ENCODE measurements at regions not wholly inside any gene's neighbourhood (a gene's known extent, or its start where the extent isn't known, plus 50 kb on each side); places are given as distances from the start of the nearest gene placed in this dataset.
"Not testable (repeated sequence)": the region's sequence is repeated elsewhere in the genome, so short reads cannot be mapped to it uniquely, and the experiment has no call there.

DNA sequence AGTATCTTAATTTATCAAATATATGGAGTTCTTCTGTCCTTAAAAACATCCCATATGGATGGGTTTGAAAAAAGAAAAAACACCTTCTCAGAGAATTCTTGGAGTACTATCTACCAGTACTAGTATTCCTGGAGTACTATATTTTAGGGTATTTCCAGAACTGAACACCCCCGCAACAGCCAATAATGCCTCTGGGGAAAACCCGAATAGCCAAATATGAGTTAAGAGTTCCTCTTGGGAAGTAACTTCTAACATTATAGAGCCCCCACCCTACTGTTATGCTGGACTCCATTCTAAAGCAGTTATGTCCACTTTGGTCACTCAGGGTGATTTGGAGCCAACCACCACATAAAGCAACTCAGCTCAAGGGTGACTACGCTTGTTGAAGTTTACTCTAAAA lies 115.0 kb upstream of the RASGEF1B start:
- Mint-ChIP-seq H3K4me1 (ENCODE audit: low read depth) (no peaks in the 10 kb centered on the region), H3K9me3 (ENCODE audit: low read depth) (no peaks in the 10 kb centered on the region), H3K27ac (no peak overlapping the region), H3K27me3 (no peaks in the 10 kb centered on the region), H3K36me3 (ENCODE audit: insufficient read depth) (no peaks in the 10 kb centered on the region), H3K4me3 (ENCODE audit: low read depth) (no peak overlapping the region)
- TF ChIP-seq, protein P1, sequence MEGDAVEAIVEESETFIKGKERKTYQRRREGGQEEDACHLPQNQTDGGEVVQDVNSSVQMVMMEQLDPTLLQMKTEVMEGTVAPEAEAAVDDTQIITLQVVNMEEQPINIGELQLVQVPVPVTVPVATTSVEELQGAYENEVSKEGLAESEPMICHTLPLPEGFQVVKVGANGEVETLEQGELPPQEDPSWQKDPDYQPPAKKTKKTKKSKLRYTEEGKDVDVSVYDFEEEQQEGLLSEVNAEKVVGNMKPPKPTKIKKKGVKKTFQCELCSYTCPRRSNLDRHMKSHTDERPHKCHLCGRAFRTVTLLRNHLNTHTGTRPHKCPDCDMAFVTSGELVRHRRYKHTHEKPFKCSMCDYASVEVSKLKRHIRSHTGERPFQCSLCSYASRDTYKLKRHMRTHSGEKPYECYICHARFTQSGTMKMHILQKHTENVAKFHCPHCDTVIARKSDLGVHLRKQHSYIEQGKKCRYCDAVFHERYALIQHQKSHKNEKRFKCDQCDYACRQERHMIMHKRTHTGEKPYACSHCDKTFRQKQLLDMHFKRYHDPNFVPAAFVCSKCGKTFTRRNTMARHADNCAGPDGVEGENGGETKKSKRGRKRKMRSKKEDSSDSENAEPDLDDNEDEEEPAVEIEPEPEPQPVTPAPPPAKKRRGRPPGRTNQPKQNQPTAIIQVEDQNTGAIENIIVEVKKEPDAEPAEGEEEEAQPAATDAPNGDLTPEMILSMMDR (IDR thresholded peaks at IDR 0.05; ENCODE audit: unreplicated experiment), result no peak
- no peak for DNase-seq (ENCODE audit: low spot score, unreplicated experiment)

DNA sequence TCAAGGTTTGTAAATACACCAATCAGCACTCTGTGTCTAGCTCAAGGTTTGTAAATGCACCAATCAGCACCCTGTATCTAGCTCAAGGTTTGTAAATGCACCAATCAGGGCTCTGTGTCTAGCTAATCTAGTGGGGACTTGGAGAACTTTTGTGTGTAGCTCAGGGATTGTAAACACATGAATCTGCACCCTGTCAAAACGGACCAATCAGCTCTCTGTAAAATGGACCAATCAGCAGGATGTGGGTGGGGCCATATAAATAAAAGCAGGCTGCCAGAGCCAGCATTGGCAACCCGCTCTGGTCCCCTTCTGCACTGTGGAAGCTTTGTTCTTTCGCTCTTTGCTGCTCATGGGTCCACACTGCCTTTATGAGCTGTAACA lies 109.3 kb upstream of the RASGEF1B start:
- not testable (repeated sequence) for H3K36me3 Mint-ChIP-seq (ENCODE audit: insufficient read depth)

DNA sequence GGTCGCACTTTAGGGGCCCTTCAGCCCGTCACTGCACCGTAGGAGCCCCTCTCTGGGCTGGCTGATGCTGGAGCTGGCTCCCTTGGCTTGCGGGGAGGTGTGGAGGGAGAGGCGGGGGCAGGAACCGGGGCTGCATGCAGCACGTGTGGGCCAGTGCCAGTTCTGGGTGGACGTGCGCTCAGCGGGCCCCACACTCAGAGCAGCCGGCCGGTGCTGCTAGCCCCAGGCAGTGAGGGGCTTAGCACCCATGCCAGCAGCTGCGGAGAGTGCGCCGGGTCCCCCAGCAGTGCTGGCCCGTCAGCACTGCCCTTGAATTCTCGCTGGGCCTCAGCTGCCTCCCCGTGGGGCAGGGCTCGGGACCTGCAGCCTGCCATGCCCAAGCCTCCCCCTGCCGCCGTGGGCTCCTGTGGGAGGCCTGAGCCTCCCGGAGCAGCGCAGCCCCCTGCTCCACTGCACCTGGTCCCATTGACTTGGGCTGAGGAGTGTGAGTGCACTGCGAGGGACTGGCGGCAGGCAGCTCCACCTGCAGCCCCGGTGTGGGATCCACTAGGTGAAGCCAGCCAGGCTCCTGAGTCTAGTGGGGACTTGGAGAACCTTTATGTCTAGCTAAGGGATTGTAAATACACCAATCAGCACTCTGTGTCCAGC lies 108.8 kb upstream of the RASGEF1B start:
- Mint-ChIP-seq H3K4me1 (ENCODE audit: low read depth) (no peaks in the 10 kb centered on the region), H3K9me3 (ENCODE audit: low read depth) (peaks cover 3% of the 10 kb centered on the region), H3K27ac (no peak overlapping the region), H3K27me3 (no peaks in the 10 kb centered on the region), H3K4me3 (ENCODE audit: low read depth) (no peak overlapping the region), H3K36me3 (ENCODE audit: insufficient read depth) (no peaks in the 10 kb centered on the region)
- no peak for DNase-seq (ENCODE audit: low spot score, unreplicated experiment)
- TF ChIP-seq, protein P1 (IDR thresholded peaks at IDR 0.05; ENCODE audit: unreplicated experiment), result no peak

More for the DNA sequence above, 109.3 kb upstream of the RASGEF1B start:
- H3K4me1 Mint-ChIP-seq (ENCODE audit: low read depth); H3K4me3 Mint-ChIP-seq (ENCODE audit: low read depth); H3K9me3 Mint-ChIP-seq (ENCODE audit: low read depth); H3K27me3 Mint-ChIP-seq; DNase-seq (ENCODE audit: low spot score, unreplicated experiment); H3K27ac Mint-ChIP-seq: not testable (repeated sequence)

DNA sequence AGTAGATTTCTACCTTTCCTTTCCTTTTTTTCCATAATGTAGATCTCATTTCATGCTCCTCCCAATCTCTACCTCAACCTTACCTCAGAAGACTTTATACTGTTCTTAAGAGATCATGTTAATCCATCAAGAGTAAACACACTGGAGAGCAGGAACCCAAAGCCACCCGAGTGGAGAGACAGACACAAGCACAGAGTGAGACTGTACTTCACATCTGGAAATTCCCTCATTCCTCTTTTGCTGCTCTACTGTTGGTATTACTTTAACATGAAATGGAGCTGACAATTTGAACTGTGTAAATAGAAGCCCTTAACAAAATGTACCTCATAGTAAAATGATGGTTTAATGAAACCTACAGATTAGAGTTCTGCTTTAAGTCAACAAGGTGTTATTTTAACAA lies 105.7 kb upstream of the RASGEF1B start:
- Mint-ChIP-seq H3K36me3 (ENCODE audit: insufficient read depth) (no peaks in the 10 kb centered on the region), H3K9me3 (ENCODE audit: low read depth) (peaks cover 3% of the 10 kb centered on the region), H3K4me1 (ENCODE audit: low read depth) (no peaks in the 10 kb centered on the region), H3K27me3 (no peaks in the 10 kb centered on the region), H3K4me3 (ENCODE audit: low read depth) (no peak overlapping the region), H3K27ac (no peak overlapping the region)
- TF ChIP-seq, protein P1 (IDR thresholded peaks at IDR 0.05; ENCODE audit: unreplicated experiment), result no peak
- no peak for DNase-seq (ENCODE audit: low spot score, unreplicated experiment)

DNA sequence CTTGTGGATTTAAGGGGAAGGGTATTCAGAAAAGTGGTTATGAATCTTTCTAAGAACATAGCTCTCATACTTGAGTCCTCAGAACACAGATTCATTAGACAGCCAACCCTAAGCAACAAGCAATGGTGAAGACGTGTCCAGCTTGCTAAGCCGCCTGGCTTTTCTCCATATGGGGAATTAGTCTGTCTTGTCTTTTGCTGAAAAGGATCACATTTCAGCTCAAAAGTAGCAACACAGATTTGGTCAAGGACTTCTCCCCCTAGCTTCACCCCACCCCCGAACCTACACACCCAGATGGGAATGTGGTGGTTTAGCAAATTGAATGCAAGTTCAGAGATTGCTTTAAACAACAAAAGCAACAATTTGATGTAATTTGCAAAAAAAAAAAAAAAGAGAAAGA lies 103.3 kb upstream of the RASGEF1B start:
- Mint-ChIP-seq H3K27me3 (no peaks in the 10 kb centered on the region), H3K36me3 (ENCODE audit: insufficient read depth) (no peaks in the 10 kb centered on the region), H3K27ac (no peak overlapping the region), H3K4me3 (ENCODE audit: low read depth) (no peak overlapping the region), H3K9me3 (ENCODE audit: low read depth) (peaks cover 3% of the 10 kb centered on the region), H3K4me1 (ENCODE audit: low read depth) (no peaks in the 10 kb centered on the region)
- DNase-seq (ENCODE audit: low spot score, unreplicated experiment), result no peak
- TF ChIP-seq, protein P1 (IDR thresholded peaks at IDR 0.05; ENCODE audit: unreplicated experiment), result no peak

DNA sequence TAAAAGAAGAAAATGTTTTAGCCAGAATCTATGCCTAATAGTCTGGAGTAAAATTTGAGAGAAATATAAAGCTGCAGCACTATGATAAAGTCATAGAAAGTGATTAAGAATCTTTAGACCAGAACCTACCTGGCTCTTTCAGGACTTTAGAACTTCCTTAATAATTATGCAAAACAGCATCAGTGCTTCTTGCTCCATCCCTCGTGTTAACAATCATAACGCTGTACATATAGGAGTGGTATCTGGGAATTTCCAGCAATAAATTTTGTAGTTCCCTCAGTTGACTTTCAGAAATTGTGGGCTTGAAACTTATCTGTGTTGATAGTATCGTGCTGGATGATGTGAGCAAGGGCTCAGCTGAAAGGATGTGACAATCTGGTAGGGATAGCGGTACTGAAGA lies 102.1 kb upstream of the RASGEF1B start:
- no peak overlapping the region for H3K27ac Mint-ChIP-seq
- no peaks in the 10 kb centered on the region for H3K36me3 Mint-ChIP-seq (ENCODE audit: insufficient read depth)
- H3K27me3 Mint-ChIP-seq, result no peaks in the 10 kb centered on the region
- no peaks in the 10 kb centered on the region for H3K4me1 Mint-ChIP-seq (ENCODE audit: low read depth)
- no peak for DNase-seq (ENCODE audit: low spot score, unreplicated experiment)
- H3K9me3 Mint-ChIP-seq (ENCODE audit: low read depth), result no peaks in the 10 kb centered on the region
- TF ChIP-seq, protein P1 (IDR thresholded peaks at IDR 0.05; ENCODE audit: unreplicated experiment), result no peak
- no peak overlapping the region for H3K4me3 Mint-ChIP-seq (ENCODE audit: low read depth)
